ENCODE measurements at regions not wholly inside any gene's neighbourhood (a gene's known extent, or its start where the extent isn't known, plus 50 kb on each side); places are given as distances from the start of the nearest gene placed in this dataset.

- DNase-seq = no peak
Measured at GRCh38 chr4:81574991-81575390, 103.3 kb upstream of the RASGEF1B start.

DNA sequence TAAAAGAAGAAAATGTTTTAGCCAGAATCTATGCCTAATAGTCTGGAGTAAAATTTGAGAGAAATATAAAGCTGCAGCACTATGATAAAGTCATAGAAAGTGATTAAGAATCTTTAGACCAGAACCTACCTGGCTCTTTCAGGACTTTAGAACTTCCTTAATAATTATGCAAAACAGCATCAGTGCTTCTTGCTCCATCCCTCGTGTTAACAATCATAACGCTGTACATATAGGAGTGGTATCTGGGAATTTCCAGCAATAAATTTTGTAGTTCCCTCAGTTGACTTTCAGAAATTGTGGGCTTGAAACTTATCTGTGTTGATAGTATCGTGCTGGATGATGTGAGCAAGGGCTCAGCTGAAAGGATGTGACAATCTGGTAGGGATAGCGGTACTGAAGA lies 102.1 kb upstream of the RASGEF1B start:
- DNase-seq = no peak

GRCh38 chr4:81572402-81572801 lies 100.7 kb upstream of the RASGEF1B start:
- no peak for DNase-seq

GRCh38 chr4:81571105-81571504 lies 99.4 kb upstream of the RASGEF1B start:
- DNase-seq = no peak

GRCh38 chr4:81566161-81566591 lies 94.5 kb upstream of the RASGEF1B start:
- DNase-seq = no peak

GRCh38 chr4:81565142-81565870 lies 93.6 kb upstream of the RASGEF1B start:
- DNase-seq = no peak

- DNase-seq = no peak
Measured at GRCh38 chr4:81564025-81564424, 92.3 kb upstream of the RASGEF1B start.

GRCh38 chr4:81562093-81562492 lies 90.4 kb upstream of the RASGEF1B start:
- no peak for DNase-seq

DNA sequence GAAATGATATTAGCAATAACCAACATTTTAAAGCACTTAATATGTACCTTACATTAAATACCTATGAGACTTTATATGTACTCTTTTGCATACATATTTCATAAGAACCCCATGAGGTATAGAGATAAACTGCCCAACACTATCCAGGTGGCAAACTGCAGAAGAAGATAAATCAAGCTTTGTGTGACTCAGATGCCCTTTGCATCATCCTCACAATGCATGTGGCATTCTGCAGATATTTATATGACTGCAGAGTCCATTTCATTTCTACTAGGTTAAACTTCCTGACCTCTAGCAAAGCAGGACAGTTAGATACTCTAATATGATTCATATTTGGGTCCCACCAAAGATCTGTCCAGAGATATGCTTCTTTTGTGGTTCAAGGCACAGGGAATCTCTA lies 85.6 kb upstream of the RASGEF1B start:
- no peak for DNase-seq

- no peak for DNase-seq
Measured at GRCh38 chr4:81555489-81555888, 83.8 kb upstream of the RASGEF1B start.

DNA sequence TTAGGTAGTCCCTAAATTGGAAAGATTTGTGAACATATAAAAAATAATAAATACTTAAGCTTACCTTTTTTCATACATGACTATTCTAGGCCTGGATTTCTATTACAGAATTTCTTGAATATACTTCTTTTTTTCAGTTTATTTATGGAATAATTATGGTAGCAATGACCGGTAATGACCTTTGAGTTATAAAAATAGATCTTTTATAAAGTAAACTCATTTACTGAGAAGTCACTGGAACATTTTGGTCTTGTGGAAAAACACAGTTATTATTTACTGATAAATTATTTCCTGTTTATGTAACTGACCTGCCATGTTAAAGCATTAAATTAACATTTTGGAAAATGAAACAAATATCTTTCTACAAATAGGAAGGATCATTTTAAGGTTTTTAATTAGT lies 80.4 kb upstream of the RASGEF1B start:
- no peak for DNase-seq

GRCh38 chr4:81550388-81550859 lies 78.7 kb upstream of the RASGEF1B start:
- no peak for DNase-seq

DNA sequence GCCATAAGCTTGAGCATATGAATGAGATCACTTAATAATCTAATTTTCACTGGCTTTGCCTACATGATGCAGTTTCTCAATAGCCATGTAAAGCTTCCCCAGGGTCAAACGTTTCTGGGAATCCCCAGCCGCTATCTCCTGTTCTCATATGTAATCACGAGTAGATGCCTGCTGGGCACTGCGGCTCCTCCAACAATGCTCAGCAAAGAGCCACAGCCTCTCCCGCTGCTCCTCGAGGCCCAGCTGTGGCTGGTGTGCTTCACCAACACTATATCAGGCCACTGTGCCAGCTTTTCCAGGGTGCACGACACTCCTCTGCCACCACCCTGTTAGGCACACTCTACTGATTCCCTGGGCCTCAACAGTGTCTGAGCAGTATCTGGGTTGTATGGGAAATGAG lies 78.3 kb upstream of the RASGEF1B start:
- DNase-seq = no peak

DNA sequence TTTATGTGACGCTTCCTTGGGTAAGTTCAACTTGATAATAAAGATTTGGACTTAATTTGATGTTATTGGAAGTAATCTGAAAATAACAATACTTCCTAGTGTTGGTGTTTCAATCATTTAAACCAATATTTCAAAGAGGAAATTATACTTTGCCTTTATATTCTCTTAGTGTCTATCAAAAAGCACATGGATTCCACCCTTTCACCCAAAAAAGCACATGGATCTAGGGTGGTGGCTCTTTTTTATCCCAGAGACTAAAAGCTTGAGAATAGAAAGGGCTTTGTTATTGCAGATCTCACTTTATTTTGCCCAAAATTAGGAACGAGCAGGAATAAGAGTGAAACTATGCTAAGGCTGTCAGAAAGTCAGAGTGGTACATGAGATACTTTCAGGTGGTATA lies 75.1 kb upstream of the RASGEF1B start:
- no peak for DNase-seq

GRCh38 chr4:81541161-81541945 lies 69.6 kb upstream of the RASGEF1B start:
- DNase-seq = no peak

GRCh38 chr4:81538716-81539427 lies 67.2 kb upstream of the RASGEF1B start:
- DNase-seq = no peak

- no peak for DNase-seq
Measured at GRCh38 chr4:81531410-81531809, 59.7 kb upstream of the RASGEF1B start.

DNA sequence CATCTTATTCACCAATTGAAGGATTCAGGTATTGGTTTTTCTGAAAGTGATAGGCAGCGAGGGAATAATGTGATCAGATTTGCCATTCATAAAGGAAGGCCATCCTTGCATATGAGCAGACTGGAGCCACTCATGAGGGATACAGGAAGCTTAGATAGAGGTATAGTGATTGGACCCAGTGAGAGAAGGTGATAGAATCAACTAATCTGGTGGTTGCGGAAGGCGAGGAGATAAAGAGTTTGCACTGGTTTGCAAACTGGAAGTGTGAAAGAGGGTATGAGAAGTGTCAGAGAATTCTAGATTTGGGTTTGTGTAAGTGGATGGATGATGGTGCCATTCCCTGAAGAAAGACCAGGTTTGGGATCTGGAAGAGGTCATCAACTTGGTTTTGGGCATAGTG lies 57.3 kb upstream of the RASGEF1B start:
- DNase-seq = no peak

DNA sequence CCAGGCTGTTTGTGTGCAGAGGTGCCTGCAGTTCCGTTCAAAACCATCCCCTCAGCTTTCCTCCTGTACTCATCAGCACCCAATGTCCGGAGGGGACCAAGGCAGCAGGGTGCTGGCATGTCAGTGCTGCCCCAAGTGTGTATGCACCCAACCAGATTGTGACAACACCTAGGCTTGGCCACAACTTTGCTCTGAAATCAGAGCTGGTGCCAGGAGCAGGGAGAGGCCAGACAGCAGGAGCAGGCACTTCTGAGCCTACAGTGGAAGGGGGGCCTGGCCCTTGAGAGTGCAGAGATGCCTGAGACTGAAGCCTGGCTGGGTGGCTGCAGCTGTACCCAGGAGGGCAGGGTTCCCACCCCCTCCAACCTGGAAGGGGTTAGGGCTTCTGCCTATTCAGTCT lies 56.5 kb upstream of the RASGEF1B start:
- no peak for DNase-seq

DNA sequence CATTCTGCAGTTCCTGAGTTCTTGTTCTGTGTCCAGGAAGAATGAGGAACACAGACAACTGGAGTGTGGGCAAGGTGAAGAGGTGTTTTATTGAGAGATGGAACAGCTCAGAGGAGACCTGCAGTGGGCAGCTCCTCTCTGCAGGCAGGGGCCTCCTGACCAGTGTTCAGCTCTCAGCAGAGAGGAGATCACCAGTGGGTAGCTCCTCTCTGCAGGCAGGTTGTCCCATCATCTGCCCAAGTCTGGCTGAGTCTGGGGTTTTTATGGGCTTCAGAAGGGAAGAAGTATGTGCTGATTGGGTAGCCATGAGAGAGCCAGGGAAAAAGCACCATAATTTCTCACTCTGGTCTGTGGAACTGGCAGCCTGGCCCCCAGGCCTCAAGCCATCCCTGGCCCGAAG lies 56.0 kb upstream of the RASGEF1B start:
- DNase-seq = no peak

DNA sequence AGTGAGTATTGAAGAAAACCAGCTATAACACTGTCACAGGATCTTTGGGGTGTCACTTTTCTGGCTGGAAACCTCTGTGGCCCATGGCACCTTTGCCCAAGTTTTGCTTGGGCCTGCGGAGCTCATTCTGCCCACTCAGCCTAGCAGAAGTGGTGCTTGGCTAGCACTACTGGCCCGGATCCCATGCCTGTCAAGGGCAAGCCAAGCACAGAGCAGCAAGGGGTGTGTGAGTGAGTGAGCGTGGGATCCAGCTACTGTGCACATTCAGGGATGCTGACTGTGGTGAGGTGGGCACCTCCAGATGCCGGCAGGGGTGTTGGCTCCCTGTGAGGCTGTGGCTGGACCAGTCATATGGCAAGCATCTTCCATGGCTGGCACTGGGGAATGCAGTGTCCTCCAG lies 55.4 kb upstream of the RASGEF1B start:
- DNase-seq = no peak

DNA sequence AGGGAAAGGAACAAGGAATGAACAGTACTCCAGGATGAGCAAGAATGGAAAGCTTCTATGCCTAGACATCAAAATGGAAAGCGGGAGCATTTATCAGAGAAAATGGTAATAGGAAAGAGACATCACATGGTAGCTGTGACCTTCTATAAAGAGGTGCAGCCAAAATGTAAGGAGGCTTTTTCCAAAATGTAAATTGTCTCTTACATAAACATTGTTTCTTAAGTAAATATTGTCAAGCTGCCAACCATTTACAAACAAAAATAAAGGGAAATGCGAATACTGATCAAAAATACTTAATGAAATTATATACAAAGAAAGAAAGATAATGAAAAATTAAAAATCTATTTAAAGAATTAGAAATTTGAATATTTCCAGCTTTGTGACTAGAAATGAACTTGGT lies 55.0 kb upstream of the RASGEF1B start:
- no peak for DNase-seq

GRCh38 chr4:81523672-81524327 lies 52.1 kb upstream of the RASGEF1B start:
- DNase-seq = no peak

Data from NCI-H187 (cell line).